Stimulated activated CD8-positive, alpha-beta memory T cell treated with anti-CD3 and anti-CD28 coated beads, Interleukin-2, amount 100 ng/mL, for 1 hour (primary cell): ENCODE measurements at regions not wholly inside any gene's neighbourhood (a gene's known extent, or its start where the extent isn't known, plus 50 kb on each side); places are given as distances from the start of the nearest gene placed in this dataset.
"Not testable (repeated sequence)": the region's sequence is repeated elsewhere in the genome, so short reads cannot be mapped to it uniquely, and the experiment has no call there.

Experiments used
- DNase-seq, 2 donors: peaks; one replicate each; pipeline ENCODE4 v3.0.0-alpha.2; 2020; ENCODE audit warnings: low read depth in 2 of 2

DNA sequence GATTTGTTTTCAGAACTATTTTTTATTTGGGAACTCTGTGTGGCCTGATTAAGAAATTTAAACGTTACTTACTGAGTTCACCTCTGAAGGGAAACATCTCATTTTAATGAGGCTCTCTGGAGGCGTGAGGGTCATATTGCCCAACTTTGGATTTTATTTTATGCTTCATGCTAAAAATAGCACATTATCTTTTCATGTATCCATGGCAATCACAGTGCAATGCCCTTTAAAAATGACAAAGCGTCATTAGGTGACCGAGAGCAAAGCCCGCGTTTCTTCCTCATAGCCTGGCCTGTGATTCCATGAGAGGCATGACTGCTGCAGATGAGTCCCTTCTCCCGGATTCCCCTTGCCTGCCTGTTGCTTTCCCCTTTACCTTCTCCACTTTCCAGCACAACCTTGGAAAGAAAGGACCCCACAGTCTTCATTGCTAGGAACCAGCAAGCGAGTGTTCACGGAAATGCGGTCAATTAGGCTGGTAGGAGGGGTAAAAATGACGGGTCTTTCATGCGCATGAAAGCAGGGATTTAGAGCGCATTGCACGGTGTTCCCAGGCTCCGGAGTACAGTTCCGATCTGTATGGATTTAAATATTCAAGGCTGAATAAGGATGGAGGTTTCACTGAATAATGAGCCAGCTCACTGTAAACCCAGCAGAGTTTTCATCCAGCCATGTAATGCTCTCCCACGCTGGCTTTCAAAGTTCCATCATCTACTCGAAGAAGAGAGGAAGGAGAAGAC is 98.2 kb upstream of the PITRM1 start:
- DNase-seq: no peak

DNA sequence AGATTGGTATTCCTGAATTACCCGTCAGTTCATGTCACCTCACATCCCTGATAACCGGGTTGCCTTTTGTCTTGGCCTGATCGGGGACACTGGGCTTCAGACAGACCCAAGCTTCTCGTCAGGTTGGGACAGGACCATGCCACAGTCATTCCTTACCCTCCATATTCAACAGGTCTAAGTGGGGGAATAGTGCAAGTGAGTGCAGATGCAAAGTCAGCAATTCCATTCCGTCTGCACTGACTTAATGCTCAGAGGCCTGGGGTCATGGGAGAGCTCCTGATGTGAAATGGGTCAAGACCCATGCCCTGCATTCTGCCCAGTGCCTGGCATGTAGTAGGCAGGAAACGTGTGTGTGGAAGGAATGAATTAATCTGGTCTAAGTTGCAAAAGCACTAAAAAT is 95.4 kb upstream of the PITRM1 start:
- no peak for DNase-seq

DNA sequence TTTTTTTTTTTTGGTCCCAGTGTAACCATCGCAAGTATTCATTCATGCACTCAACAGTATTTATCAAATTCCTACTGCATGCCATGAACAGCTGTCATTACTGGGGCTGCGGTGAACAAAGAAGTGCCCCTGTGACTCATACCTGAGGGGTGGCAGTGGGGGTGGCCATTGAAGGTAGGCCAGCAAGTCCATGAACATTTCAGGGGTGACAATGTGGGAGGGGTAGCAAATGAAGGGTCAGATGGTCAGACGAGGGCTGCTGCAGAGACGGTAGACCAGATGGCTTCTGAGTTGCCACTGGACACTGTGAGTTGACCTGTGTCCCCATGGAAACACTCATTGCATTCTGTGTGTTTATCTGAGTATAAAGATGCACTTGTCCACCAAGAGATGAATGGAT is 92.5 kb upstream of the PITRM1 start:
- no peak for DNase-seq

DNA sequence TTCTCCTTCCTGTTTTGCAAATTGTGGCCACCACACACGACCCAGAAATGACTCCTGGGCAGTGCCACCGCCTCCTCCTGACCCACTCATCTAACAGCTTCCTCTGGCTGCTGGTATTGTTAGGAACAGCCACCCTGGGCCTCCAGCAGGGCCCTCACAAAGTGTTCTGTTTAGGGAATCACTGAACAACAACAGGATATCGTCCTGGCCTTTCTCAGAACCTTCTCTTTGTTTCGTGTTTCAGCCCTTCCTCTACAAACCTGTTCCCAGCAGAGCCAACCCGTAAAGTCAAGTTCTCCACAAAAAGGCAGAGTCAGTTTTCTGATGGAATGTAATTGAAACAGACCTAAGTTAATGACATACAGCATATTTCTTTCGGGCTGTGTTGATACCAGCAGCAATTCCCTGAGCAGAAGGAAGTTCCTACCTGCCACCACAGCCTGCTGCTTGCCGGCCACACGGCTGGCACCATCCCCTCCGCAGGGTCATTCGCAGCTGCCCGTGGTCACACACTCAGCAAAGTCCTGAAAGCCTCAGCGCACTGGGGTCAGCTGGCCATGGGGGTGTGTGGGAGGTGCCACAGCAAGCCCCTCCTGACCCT is 91.7 kb upstream of the PITRM1 start:
- no peak for DNase-seq

DNA sequence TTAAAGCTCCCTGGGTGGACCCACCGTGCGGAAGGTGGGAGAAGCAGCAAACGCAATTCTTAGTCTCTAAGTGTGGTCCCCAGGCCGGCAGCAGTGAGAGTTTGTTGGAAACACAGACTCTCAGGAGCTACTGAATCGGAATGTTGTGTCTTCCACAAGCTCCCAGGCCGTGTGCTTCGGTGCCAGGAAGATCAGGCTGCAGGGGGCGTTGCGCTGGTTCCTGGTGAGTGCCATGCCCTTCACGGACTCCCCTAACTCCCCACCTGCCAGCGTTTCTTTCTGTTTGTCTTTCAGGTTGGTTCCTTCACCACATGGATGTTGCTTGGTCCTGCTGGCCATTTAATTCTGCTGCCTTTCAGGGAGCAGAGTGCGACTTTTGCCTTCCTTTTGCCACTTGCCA is 91.2 kb upstream of the PITRM1 start:
- no peak for DNase-seq

DNA sequence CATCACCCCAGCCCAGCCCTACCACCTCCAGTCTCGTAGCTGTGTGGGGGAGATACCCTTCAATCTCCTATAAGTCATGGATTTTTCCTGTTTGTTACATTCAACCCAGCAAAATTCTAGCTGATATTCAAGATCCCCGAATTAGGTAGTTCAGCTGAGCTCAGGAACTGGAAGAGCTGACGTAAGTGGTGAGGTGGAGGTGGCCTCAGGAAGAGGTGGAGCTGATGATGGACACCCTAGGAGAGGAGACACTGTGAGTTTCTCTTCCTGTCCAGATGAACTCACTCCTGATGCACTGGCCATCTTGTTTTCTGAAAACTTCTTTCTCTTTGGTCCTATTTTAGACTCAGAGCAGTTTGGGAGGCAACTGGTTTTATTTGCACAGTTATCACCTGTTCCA is 90.5 kb upstream of the PITRM1 start:
- DNase-seq: no peak

DNA sequence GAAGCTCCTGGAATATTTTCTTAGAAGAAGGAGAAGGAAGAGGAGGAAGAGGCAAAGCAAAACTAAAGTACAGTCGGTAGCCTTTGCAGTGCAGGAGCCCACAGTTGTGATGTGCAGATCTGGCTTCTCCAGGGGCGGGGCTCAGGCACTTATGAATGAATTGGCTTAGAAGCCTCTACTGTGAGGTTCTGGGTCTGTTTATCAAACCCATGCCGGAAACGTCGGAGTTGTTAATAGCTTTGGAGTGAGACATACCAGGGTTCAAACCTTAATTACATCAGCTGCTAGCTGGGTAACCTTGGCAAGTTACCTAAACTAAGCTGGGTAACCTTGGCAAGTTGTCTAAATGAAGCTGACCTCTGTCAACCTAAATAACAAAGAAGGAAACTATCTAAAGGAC is 89.3 kb upstream of the PITRM1 start:
- no peak for DNase-seq

DNA sequence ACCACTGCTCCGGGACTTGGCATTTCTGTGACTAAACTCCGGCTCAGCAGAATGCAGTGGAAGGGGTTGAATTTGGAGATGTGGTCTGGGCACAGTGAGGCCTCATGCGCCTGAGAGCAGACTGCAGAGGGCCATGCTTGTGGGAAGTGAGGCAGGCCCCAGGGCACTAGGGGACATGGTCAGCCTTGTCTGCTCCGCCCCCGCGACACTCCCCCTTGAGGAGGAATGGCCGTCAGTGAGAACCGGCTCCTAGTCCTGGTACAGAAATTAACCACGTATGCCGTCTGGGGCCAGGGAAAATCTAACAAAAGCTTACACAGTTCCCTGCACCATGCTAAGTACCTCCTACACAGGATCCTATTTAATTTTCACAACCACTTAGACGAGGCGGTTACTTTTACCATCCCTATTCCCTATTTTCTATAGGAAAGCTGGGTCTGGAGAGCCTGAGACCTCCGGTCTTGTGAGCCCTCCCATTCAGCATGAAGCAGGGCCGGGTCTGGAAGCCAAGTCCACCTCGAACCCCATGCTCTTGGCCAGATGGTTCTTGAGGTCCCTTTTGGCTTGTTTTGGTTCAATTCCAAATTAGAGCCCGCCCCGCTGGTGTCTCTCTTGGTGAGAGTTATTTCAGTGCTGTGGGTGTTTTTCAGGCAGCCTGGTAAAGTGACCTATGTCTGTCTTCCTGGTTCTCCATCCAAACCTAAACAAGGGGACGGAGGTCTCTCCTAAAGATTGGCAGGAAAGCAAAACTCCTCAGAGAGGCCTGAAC is 87.7 kb upstream of the PITRM1 start:
- DNase-seq: no peak

DNA sequence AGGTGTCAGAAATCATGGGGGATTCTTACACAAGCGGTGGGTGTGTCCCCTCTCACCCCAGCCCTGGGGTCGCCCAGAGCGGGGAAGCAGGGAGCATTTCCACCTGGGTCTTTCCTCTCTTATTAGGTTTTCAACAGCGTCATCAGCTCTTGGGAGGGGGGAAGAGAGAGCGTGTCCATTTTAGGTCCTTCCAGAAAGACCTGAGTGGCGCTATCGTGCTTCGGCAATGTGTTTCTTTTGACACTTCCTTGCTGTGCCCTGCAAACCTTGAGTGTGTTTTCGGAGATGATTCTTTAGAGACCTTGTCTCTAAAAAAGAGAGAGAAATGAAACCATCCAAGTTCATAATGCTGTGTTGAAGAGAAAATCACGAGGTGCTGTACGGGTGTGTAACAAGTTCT is 86.9 kb upstream of the PITRM1 start:
- no peak for DNase-seq

DNA sequence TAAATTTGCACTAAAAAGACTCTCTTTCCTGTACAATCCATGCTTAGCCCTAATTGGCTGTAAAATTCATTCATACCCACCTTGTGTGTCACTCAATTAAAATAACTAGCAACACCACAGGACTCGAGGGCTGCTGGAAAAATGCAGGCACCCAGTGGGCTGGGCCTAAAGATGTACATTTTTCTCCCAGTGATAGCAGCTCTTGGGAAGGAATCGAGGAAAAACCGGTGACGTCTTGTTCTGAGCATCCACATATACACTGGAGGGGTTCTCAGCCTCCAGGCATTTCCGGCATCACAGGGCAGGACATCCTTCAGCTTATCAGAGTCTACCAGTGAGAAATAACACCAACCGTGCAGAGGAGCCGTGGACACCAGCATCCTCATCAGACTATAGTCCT is 85.8 kb upstream of the PITRM1 start:
- DNase-seq: no peak

DNA sequence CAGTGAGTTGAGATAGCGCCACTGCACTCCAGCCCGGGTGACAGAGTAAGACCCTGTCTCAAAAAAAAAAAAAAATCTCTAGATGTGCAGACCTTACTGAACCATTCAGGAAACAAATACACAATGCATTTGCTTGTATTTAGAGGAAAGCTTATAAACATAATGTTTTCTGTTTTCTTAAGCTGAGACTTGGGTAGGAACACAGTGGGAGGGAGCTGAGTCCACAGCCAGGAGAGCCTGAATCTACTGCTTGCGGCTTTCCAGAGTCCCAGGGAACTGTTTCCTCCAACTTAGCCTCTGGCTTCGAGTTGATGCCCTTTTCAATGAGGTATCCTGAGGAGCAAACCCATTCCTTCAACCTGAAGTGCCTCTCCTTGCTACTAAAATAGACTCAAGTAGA is 83.0 kb upstream of the PITRM1 start:
- DNase-seq: no peak

DNA sequence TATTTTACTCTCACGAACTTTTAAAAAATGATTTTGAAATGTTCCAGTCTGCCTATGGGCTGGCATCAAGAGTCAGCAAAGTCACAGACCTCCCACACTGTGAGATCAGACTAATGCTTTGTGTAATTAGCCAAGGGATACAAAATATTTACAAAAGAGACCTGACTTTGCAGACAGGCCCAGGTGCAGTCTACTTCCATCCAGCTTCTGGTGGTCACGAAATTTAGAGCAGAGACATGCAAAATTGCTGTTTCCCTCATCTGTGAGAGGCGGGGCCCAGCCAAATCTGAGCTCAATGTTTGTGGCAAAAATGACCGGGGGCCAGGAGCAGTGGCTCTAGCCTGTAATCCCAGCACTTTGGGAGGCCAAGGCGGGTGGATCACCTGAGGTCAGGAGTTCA is 82.5 kb upstream of the PITRM1 start:
- DNase-seq: no peak

DNA sequence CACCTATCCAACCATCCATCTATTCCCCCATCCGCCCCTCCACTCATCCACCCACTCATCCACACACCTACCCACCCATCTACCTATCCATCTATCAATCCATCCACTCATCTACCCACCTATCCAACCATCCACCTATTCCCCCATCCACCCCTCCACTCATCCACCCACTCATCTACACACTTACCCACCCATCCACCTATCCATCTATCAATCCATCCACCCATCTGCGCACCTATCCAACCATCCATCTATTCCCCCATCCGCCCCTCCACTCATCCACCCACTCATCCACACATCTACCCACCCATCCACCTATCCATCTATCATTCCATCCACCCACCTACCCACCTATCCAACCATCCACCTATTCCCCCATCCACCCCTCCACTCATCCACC is 81.4 kb upstream of the PITRM1 start:
- not testable (repeated sequence) for DNase-seq

DNA sequence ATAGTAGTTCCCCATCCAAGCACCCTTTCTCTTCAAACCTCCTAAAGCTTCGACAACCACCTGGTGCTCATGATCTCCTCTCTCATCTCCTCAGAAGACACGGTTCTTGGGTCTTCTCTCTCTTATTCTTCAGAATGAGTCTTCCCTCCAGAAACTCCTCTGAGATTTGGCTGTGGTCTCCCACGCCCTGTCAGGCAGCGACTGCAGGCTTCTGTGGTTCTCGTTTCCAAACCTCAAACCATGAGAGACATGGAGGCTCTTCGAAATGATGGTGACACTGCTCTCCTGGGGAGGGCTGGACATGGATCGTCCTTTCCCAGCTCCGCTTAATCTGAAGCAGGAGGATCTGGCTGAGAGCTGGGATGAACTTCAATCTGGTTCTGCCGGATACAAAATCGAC is 78.6 kb upstream of the PITRM1 start:
- DNase-seq: no peak

DNA sequence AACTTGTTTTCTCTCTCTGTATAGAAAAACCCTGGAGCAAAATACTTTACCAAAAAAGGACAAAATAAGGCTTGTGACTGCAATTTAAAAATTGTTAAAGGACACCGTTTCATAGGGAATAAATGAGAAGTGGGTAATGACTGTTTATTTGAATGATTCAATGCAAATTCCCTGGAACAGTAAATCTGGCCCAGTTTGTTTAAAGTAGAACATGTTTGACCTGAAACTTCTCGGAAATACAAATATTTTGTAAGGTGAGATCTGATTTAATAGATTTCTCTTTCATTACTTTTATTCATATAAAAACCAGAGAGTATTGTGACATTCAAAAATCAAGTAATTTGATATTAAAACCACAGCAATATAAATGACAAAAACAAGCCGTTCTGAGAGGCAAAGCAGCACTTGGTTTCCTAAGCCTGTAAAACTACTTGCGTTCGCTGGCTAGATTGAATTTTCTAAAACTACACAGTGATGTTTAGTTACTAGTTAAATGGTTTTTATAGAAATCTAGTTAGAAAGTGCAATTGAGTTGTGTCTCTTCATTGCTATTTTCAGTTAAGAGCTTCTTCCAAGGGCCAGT is 76.8 kb upstream of the PITRM1 start:
- no peak for DNase-seq

DNA sequence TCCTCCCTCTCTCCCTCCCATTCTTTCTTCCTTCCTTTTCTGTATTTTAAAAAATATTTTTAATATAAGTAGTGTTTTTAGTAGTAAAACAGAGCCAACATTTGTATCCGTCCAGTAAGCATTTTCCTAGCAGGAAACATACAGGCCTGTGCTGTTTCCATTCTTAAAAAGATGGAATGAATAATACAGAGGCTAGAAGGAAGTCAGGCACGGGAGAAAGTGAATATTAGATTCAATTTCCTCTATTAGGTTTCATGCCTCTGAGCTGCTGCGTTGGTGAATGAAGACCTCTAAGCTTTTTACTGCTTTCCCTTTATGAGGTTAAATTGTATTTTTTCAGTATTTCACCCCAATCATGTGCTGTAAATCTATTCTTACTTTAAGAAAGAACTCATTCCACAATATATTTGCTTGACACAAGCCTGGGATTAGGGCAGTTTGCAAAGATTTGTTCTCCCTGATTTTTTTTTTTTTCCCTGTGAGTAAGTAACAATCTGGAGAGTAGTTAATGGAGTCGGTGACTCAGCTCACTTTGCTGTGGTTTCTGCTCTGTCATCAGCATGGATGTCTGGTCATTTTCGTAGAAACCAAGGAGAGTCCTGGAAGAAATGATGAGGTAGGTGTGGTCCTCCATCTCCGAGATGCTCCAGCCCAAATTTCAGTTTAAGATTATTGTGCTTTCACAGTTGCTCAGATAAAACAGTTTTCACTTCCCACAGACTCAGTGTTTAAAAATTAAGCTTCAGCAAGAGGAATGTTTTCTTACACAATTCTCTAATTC is 76.1 kb upstream of the PITRM1 start:
- no peak for DNase-seq

DNA sequence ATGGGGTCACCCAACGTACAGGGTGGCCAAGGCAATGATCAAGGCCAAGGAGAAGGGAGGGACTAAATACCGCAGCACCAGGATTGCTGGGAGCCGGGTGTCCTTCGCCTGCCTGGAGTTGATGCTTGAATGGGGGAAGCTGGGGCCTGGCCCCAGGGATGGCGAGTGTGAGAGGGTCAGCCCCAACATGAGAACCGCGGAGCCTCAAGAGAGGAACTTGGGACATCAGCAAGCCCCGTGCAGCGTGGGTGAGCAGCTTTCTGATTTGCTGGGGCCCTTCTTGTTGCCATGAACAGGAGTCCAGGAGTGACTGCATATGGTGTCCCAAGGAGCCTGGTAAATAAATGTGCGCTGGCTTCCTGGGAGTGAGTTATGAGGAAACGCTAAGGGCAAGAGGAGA is 72.8 kb upstream of the PITRM1 start:
- no peak for DNase-seq

DNA sequence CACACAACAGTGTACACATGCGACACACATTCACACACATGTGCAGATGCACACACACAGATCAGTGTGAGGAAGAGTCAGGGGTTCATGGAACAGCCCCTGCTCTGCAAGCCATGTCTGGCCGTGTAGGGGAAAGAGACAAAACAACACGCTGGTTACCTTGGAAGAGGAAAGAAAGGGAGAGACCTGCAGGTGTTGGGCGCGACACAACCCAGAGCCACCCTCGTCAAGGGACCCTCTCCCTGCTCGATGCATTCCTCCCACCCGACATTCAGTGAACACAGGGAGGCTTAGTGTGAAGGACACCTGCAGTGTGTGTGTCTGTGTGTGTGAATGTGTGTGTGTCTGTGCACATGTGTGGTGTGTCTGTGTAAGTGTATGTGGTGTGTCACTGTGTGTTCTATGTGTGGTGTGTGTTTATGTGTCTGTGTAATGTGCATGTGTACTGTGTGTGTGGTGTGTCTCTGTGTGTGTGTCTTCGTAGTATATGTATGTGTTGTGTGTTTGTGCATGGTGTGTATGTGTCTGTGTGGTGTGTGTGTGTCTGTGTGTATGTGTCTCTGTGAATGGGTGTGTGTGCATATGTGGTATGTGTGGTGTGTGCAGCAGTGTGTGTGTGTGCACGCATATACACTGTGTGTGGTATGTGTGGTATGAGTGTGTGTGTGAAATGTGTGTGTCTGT is 69.5 kb upstream of the PITRM1 start:
- DNase-seq: no peak

DNA sequence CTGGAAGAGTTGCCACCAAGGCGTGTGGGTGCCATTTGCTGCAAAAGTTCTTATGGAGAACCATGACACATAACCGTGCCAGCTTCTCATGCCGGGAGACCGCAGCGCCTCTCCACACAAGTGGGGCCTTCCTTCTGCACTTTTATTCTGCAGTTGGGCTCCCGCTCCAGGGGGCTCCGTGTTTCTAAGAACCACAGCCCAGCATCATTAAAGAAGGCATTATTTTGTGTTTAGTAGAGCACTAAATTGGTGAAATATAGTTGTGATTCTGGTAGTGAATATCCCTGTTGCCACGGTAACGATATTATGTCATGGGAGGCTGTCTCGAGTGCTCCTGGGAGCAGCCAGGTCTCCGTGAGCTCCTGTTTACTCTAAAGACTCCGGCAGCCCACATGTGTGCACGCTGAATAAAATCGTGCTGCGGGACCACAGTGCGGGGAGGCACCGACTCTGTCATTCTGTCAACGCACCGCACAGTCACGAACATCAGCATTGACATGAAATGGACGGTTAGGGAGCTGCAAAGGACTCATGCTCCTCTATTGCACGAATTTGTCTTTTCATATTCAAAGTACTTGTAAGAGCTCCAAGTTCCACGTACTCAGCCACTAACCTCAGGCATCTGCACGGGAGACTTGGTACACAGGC is 68.8 kb upstream of the PITRM1 start:
- no peak for DNase-seq

DNA sequence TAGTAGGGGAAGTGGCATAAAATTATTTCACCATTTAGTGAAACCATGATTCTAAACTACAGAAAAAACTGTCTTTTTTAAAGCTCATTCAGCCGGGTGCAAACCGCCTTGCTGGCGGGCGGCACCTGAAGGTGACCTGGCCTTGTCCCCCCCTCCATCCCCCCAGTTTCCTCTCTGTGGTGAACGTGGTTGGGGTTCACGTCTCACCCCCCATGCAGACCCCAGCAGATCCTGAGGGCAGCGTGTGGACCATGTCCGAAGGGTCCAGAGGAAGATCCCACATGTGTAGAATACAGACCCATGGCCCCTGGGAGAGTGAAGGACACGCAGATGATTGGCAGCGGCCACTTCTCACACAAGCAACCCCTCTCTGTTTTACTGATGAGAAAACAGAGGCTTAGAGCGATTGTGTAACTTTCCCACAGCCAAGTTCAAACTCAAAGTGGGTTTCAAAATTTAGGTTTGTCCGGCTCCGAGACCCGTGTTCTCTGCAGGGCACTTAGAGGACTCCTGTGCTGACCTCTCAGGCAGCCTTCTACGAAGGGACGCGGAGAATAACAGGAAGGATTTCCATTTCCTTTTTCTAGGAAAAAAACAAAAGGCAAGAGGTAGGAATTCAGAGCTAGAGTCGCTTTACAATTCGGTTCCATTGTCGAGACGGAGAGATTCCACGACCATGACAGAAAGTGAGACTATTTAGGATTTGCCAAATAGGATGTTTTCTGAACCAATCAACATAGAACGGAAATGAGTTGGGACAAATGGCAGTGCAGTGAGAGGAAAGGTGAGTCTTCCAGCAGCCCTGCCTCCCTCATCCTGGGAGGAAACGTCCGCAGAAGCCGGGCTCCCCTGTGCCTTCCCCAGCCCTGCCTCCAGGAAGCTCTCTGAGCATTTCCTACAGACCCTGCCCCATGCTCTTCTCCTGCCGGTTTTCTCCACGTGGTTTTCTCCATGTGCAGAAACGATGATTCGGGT is 67.6 kb upstream of the PITRM1 start:
- DNase-seq: no peak
